ENCODE measurements at regions not wholly inside any gene's neighbourhood (a gene's known extent, or its start where the extent isn't known, plus 50 kb on each side); places are given as distances from the start of the nearest gene placed in this dataset.

DNA sequence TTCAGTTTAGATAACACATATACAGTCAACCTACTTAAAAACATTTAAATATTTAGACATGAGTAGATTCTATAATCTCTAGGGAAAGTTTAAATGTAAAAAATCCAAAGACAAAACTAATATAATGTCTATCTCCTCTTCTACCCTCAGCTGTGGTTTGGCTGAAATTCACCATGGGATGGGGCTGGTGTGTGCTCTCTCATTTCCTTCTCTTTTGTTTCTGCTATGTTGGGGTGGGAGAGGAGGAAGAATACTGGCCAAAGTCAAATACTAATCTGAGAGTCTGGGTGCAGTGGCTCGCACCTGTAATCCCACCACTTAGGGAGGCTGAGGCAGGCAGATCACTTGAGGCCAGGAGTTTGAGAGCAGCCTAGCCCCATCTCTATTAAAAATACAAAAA is 1673.9 kb upstream of the SEL1L start:
- H3K4me3 ChIP-seq (IDR thresholded peaks at IDR 0.05; ENCODE audit: insufficient read depth, low read depth, low read length): no peak overlapping the region
- H3K27ac ChIP-seq: no peak overlapping the region
- no peak overlapping the region for H3K4me2 ChIP-seq
- no peaks in the 10 kb centered on the region for H3K4me1 ChIP-seq (ENCODE audit: low read depth, poor library complexity, severe bottlenecking)
- no peaks in the 10 kb centered on the region for H3K79me2 ChIP-seq (ENCODE audit: insufficient read depth, low read depth)
- no peaks in the 10 kb centered on the region for H3K36me3 ChIP-seq (ENCODE audit: insufficient read depth)
- H3K9ac ChIP-seq: no peak overlapping the region
- H4K20me1 ChIP-seq (ENCODE audit: insufficient read depth): no peaks in the 10 kb centered on the region
- no peaks in the 10 kb centered on the region for H3K27me3 ChIP-seq (ENCODE audit: insufficient read depth, low read depth)
- H2AFZ ChIP-seq (ENCODE audit: low read depth): no peak overlapping the region
- no peak for TF ChIP-seq CTCF (conservative IDR thresholded peaks at IDR 0.05; ENCODE audit: low read depth, low read length)

DNA sequence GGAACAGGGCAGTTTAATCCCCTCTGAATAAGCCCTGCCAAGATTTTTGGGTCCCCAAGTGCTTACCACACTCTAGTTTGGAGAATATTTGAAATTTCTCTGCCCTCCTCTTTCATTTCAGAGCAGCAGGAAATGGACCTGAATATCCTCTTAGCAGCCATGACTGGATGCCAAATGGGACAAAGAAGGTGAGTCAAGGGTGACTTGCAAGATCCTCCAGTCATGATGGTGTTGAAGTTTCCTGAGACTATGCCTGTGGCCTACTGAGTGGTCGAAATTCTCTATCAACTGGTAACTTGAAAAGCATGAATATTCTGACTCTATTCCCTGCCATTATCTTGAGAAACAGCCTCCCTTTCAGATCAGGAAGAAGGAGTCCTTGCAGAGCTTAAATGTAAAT is 1674.7 kb upstream of the SEL1L start:
- no peak for TF ChIP-seq CTCF (conservative IDR thresholded peaks at IDR 0.05; ENCODE audit: low read depth, low read length)
- no peak overlapping the region for H3K27ac ChIP-seq
- no peaks in the 10 kb centered on the region for H3K79me2 ChIP-seq (ENCODE audit: insufficient read depth, low read depth)
- H4K20me1 ChIP-seq (ENCODE audit: insufficient read depth): no peaks in the 10 kb centered on the region
- no peak overlapping the region for H3K4me3 ChIP-seq (IDR thresholded peaks at IDR 0.05; ENCODE audit: insufficient read depth, low read depth, low read length)
- no peaks in the 10 kb centered on the region for H3K36me3 ChIP-seq (ENCODE audit: insufficient read depth)
- H3K4me2 ChIP-seq: no peak overlapping the region
- H2AFZ ChIP-seq (ENCODE audit: low read depth): no peak overlapping the region
- no peaks in the 10 kb centered on the region for H3K4me1 ChIP-seq (ENCODE audit: low read depth, poor library complexity, severe bottlenecking)
- no peaks in the 10 kb centered on the region for H3K27me3 ChIP-seq (ENCODE audit: insufficient read depth, low read depth)
- H3K9ac ChIP-seq: no peak overlapping the region

GRCh38 chr14:83217492-83217891 is 1683.8 kb upstream of the SEL1L start:
- TF ChIP-seq CTCF (conservative IDR thresholded peaks at IDR 0.05; ENCODE audit: low read depth, low read length): no peak
- Histone ChIP-seq H3K4me2 (no peak overlapping the region), H3K4me3 (IDR thresholded peaks at IDR 0.05; ENCODE audit: insufficient read depth, low read depth, low read length) (no peak overlapping the region)

DNA sequence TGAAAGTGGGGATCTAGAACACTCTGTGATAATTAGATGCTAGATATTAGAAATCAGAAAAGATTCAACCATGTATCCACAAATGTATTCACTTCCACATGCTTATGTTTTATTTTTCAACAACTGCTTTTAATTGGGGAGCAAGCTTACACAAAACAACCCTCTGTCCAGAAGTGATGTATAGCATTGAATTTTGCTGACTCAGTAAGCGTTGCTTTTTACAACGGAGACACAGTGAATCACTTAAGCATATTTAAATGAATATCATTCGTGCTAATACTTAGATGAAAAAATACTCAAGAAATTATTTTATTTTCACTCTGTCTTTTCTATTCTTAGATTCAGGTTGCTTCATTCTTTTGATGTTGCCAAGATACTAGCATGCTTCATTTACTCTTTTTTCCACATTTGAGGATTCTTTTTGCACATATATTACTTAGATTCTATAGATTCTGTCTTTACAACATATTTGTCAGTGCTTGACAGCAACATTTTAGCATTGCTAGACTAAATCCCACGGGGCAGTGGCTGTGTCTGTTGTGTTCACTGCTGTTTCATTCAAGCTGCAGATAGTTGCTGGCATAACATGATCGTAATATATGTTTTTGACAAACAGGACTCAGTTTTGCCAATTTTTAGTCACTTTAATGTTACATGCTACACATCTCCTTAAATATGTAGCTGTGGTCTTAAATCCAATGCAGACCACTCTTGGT is 1714.4 kb upstream of the SEL1L start:
- Histone ChIP-seq H3K4me2 (no peak overlapping the region), H3K79me2 (ENCODE audit: insufficient read depth, low read depth) (no peaks in the 10 kb centered on the region), H3K9ac (no peak overlapping the region), H2AFZ (ENCODE audit: low read depth) (no peak overlapping the region), H3K27ac (no peak overlapping the region), H4K20me1 (ENCODE audit: insufficient read depth) (no peaks in the 10 kb centered on the region), H3K36me3 (ENCODE audit: insufficient read depth) (no peaks in the 10 kb centered on the region), H3K27me3 (ENCODE audit: insufficient read depth, low read depth) (no peaks in the 10 kb centered on the region), H3K4me3 (IDR thresholded peaks at IDR 0.05; ENCODE audit: insufficient read depth, low read depth, low read length) (no peak overlapping the region), H3K4me1 (ENCODE audit: low read depth, poor library complexity, severe bottlenecking) (no peaks in the 10 kb centered on the region)
- TF ChIP-seq CTCF (conservative IDR thresholded peaks at IDR 0.05; ENCODE audit: low read depth, low read length): no peak

More at GRCh38 chr14:83217492-83217891, 1683.8 kb upstream of the SEL1L start:
- no peaks in the 10 kb centered on the region for H3K79me2 ChIP-seq (ENCODE audit: insufficient read depth, low read depth)
- H4K20me1 ChIP-seq (ENCODE audit: insufficient read depth): no peaks in the 10 kb centered on the region
- no peak overlapping the region for H3K27ac ChIP-seq
- H3K27me3 ChIP-seq (ENCODE audit: insufficient read depth, low read depth): no peaks in the 10 kb centered on the region
- no peaks in the 10 kb centered on the region for H3K4me1 ChIP-seq (ENCODE audit: low read depth, poor library complexity, severe bottlenecking)
- H3K9ac ChIP-seq: no peak overlapping the region
- no peaks in the 10 kb centered on the region for H3K36me3 ChIP-seq (ENCODE audit: insufficient read depth)
- H2AFZ ChIP-seq (ENCODE audit: low read depth): no peak overlapping the region
